Panc1 (cell line): ENCODE measurements at regions not wholly inside any gene's neighbourhood (a gene's known extent, or its start where the extent isn't known, plus 50 kb on each side); places are given as distances from the start of the nearest gene placed in this dataset.
"Not testable (repeated sequence)": the region's sequence is repeated elsewhere in the genome, so short reads cannot be mapped to it uniquely, and the experiment has no call there.

ENCODE experiments used
- ATAC-seq: fragments of 200-7000 bp; cut with Tn5 transposase; 2 replicates; pipeline ENCODE4 v1.9.1; 2020; ENCODE audit warnings: mild to moderate bottlenecking, moderate library complexity
- BruUV-seq: library from RNA; stranded (reverse); fragments of 400-500 nt; replicated peaks from 2 replicates; lab custom pipeline; 2021; lab: Mats Ljungman, UMichigan
- CTCF ChIA-PET: fragments of 300-600 bp; sonication (Branson Sonifier 250); formaldehyde crosslinking; loops from one replicate; lab custom pipeline; 2022; ENCODE audit warnings: antibody characterized with exemption; lab: Charles Lee
- POLR2A ChIA-PET: fragments of 300-600 bp; sonication (Branson Sonifier 250); formaldehyde crosslinking; loops from one replicate; lab custom pipeline; 2022; ENCODE audit warnings: antibody characterized with exemption; lab: Charles Lee
- DNase-seq: peaks from one replicate; pipeline ENCODE4 v3.0.0-alpha.2; 2010; ENCODE audit warnings: low read depth, low spot score
- H3K27ac ChIP-seq: 2 replicates; pipeline ENCODE4 v1.5.1; 2011; ENCODE audit warnings: mild to moderate bottlenecking, low read length, inconsistent platforms
- H3K27me3 ChIP-seq: fragments of 200-500 bp; sonication (Bioruptor generic); 2 replicates; pipeline ENCODE4 v1.6.0; 2014; ENCODE audit warnings: low read length, inconsistent platforms; ENCODE audit not compliant: control insufficient read depth, insufficient read depth
- H3K36me3 ChIP-seq: fragments of 200-500 bp; sonication (Bioruptor generic); 2 replicates; pipeline ENCODE4 v1.5.1; 2014; ENCODE audit warnings: inconsistent platforms, mild to moderate bottlenecking, low read length, moderate library complexity; ENCODE audit not compliant: control insufficient read depth, insufficient read depth
- H3K4me1 ChIP-seq: 2 replicates; pipeline ENCODE4 v1.5.1; 2011; ENCODE audit warnings: inconsistent platforms, mild to moderate bottlenecking, low read length, moderate library complexity; ENCODE audit not compliant: control insufficient read depth, insufficient read depth
- H3K4me3 ChIP-seq, 2 experiments: 2 replicates each; pipeline ENCODE4 v1.5.1; 2011 to 2012; ENCODE audit warnings: low read depth in 2 of 2, low read length in 2 of 2, mild to moderate bottlenecking in 2 of 2, inconsistent platforms in 1 of 2, moderate library complexity in 1 of 2
- H3K9me3 ChIP-seq: fragments of 200-500 bp; sonication (Bioruptor generic); 2 replicates; pipeline ENCODE4 v1.5.1; 2014; ENCODE audit warnings: low read depth, mild to moderate bottlenecking, inconsistent platforms, low read length, moderate library complexity; ENCODE audit not compliant: control insufficient read depth, insufficient read depth
- in situ Hi-C: cut with HindIII; loops from 2 replicates; pipeline ENCODE4 v1.10.0; 2016; ENCODE audit warnings: low sequenced_read_pairs, low pct_unique_long_range_greater_than_20kb
- intact Hi-C: fragments of 100-400 bp; cut with micrococcal nuclease; formaldehyde crosslinking; loops from one replicate; pipeline ENCODE4 v1.10.0; 2022; ENCODE audit not compliant: unreplicated experiment

GRCh38 chr5:177927500-177927899 lies 68.5 kb downstream of the PROP1 start:
- H3K36me3 ChIP-seq, H3K27ac ChIP-seq, POLR2A ChIA-PET, H3K9me3 ChIP-seq, ATAC-seq, H3K27me3 ChIP-seq, in situ Hi-C loops, CTCF ChIA-PET, DNase-seq, H3K4me3 ChIP-seq, intact Hi-C loops, H3K4me1 ChIP-seq, BruUV-seq: not testable (repeated sequence)

GRCh38 chr5:177924577-177924976 lies 71.5 kb downstream of the PROP1 start:
- intact Hi-C loops = not testable (repeated sequence)

GRCh38 chr5:177923837-177924236 lies 72.2 kb downstream of the PROP1 start:
- POLR2A ChIA-PET, ATAC-seq, H3K27me3 ChIP-seq, CTCF ChIA-PET, BruUV-seq, H3K4me3 ChIP-seq, in situ Hi-C loops, DNase-seq, intact Hi-C loops, H3K36me3 ChIP-seq, H3K9me3 ChIP-seq, H3K27ac ChIP-seq, H3K4me1 ChIP-seq: not testable (repeated sequence)

More at GRCh38 chr5:177924577-177924976, 71.5 kb downstream of the PROP1 start:
- POLR2A ChIA-PET, H3K27me3 ChIP-seq, H3K4me1 ChIP-seq, in situ Hi-C loops, DNase-seq, ATAC-seq, CTCF ChIA-PET, H3K27ac ChIP-seq, H3K4me3 ChIP-seq, H3K36me3 ChIP-seq, H3K9me3 ChIP-seq, BruUV-seq: not testable (repeated sequence)

- H3K4me1 ChIP-seq, DNase-seq, H3K9me3 ChIP-seq, in situ Hi-C loops, POLR2A ChIA-PET, BruUV-seq, H3K27ac ChIP-seq, H3K36me3 ChIP-seq, CTCF ChIA-PET, intact Hi-C loops, H3K4me3 ChIP-seq, H3K27me3 ChIP-seq, ATAC-seq: not testable (repeated sequence)
Observed at GRCh38 chr5:177923189-177923588, 72.9 kb downstream of the PROP1 start.

- H3K9me3 ChIP-seq, BruUV-seq, H3K27ac ChIP-seq, in situ Hi-C loops, POLR2A ChIA-PET, DNase-seq, CTCF ChIA-PET, H3K36me3 ChIP-seq, ATAC-seq, H3K4me3 ChIP-seq, intact Hi-C loops, H3K27me3 ChIP-seq, H3K4me1 ChIP-seq: not testable (repeated sequence)
Observed at GRCh38 chr5:177909261-177909660, 86.8 kb downstream of the PROP1 start.

- BruUV-seq, H3K27me3 ChIP-seq, POLR2A ChIA-PET, CTCF ChIA-PET, H3K36me3 ChIP-seq, in situ Hi-C loops, H3K4me1 ChIP-seq, H3K4me3 ChIP-seq, H3K27ac ChIP-seq, H3K9me3 ChIP-seq, intact Hi-C loops, ATAC-seq, DNase-seq: not testable (repeated sequence)
Observed at GRCh38 chr5:177902806-177903205, 93.2 kb downstream of the PROP1 start.

GRCh38 chr5:177900066-177900465 lies 96.0 kb downstream of the PROP1 start:
- intact Hi-C loops, H3K27ac ChIP-seq, POLR2A ChIA-PET, H3K9me3 ChIP-seq, H3K4me1 ChIP-seq, H3K36me3 ChIP-seq, in situ Hi-C loops, H3K27me3 ChIP-seq, ATAC-seq, BruUV-seq, CTCF ChIA-PET, H3K4me3 ChIP-seq, DNase-seq: not testable (repeated sequence)
